Progenitor cell of endocrine pancreas (in vitro differentiated cells): ENCODE measurements at regions not wholly inside any gene's neighbourhood (a gene's known extent, or its start where the extent isn't known, plus 50 kb on each side); places are given as distances from the start of the nearest gene placed in this dataset.

ENCODE experiments used
- DNase-seq: peaks from one replicate; pipeline ENCODE4 v3.0.0; 2021; ENCODE audit warnings: low spot score; ENCODE audit not compliant: unreplicated experiment
- H3K27ac Mint-ChIP-seq: 2 replicates; pipeline ENCODE4 v1.8.0; 2021; ENCODE audit warnings: mild to moderate bottlenecking, moderate library complexity, mixed read lengths
- H3K27me3 Mint-ChIP-seq: 2 replicates; pipeline ENCODE4 v1.8.0; 2021; ENCODE audit warnings: mixed read lengths
- H3K36me3 Mint-ChIP-seq: 2 replicates; pipeline ENCODE4 v1.8.0; 2022; ENCODE audit warnings: mixed read lengths; ENCODE audit not compliant: insufficient read depth
- H3K4me1 Mint-ChIP-seq: 2 replicates; pipeline ENCODE4 v1.8.0; 2021; ENCODE audit warnings: low read depth, mixed read lengths
- H3K4me3 Mint-ChIP-seq: 2 replicates; pipeline ENCODE4 v1.8.0; 2021; ENCODE audit warnings: low read depth, mild to moderate bottlenecking, moderate library complexity, mixed read lengths
- H3K9me3 Mint-ChIP-seq: 2 replicates; pipeline ENCODE4 v1.8.0; 2021; ENCODE audit warnings: low read depth, mixed read lengths
- TF ChIP-seq, protein P1 (sequence below): fragments of 200-600 bp; sonication (generic); IDR thresholded peaks from one replicate; pipeline ENCODE4 v1.5.0; 2021; ENCODE audit warnings: antibody characterized with exemption, mild to moderate bottlenecking; ENCODE audit not compliant: unreplicated experiment

GRCh38 chr10:59126261-59126660, 50.2 kb upstream of the PHYHIPL start:
- no peak for DNase-seq
- Mint-ChIP-seq H3K27me3 (peaks cover 3% of the 10 kb centered on the region), H3K4me1 (peaks cover 25% of the 10 kb centered on the region), H3K27ac (peak overlapping the region; percentile 72), H3K36me3 (peaks cover 3% of the 10 kb centered on the region), H3K9me3 (peaks cover 7% of the 10 kb centered on the region), H3K4me3 (no peak overlapping the region)
- TF ChIP-seq, protein P1, sequence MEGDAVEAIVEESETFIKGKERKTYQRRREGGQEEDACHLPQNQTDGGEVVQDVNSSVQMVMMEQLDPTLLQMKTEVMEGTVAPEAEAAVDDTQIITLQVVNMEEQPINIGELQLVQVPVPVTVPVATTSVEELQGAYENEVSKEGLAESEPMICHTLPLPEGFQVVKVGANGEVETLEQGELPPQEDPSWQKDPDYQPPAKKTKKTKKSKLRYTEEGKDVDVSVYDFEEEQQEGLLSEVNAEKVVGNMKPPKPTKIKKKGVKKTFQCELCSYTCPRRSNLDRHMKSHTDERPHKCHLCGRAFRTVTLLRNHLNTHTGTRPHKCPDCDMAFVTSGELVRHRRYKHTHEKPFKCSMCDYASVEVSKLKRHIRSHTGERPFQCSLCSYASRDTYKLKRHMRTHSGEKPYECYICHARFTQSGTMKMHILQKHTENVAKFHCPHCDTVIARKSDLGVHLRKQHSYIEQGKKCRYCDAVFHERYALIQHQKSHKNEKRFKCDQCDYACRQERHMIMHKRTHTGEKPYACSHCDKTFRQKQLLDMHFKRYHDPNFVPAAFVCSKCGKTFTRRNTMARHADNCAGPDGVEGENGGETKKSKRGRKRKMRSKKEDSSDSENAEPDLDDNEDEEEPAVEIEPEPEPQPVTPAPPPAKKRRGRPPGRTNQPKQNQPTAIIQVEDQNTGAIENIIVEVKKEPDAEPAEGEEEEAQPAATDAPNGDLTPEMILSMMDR = no peak
